HG03565 (cell line): ENCODE measurements at regions not wholly inside any gene's neighbourhood (a gene's known extent, or its start where the extent isn't known, plus 50 kb on each side); places are given as distances from the start of the nearest gene placed in this dataset.
"Not testable (repeated sequence)": the region's sequence is repeated elsewhere in the genome, so short reads cannot be mapped to it uniquely, and the experiment has no call there.

ENCODE experiments used
- ATAC-seq: cut with Tn5 transposase; IDR thresholded peaks from one replicate; pipeline ENCODE4 v1.9.1; 2021; ENCODE audit warnings: mild to moderate bottlenecking, moderate library complexity; ENCODE audit not compliant: unreplicated experiment

- no peak for ATAC-seq
These were observed 158.7 kb downstream of the MTHFS start for GRCh38 chr15:79738143-79738542.

GRCh38 chr15:79740561-79740960 is 156.3 kb downstream of the MTHFS start:
- ATAC-seq, result no peak

GRCh38 chr15:79743032-79743431 is 153.8 kb downstream of the MTHFS start:
- no peak for ATAC-seq

GRCh38 chr15:79744485-79744884 is 152.3 kb downstream of the MTHFS start:
- ATAC-seq, result not testable (repeated sequence)

- no peak for ATAC-seq
These were observed 140.4 kb downstream of the MTHFS start for GRCh38 chr15:79756365-79756764.

- ATAC-seq, result no peak
These were observed 131.7 kb downstream of the MTHFS start for GRCh38 chr15:79765081-79765480.

- no peak for ATAC-seq
These were observed 127.7 kb downstream of the MTHFS start for GRCh38 chr15:79769069-79769481.

- ATAC-seq, result no peak
These were observed 126.7 kb downstream of the MTHFS start for GRCh38 chr15:79769933-79770759.

- no peak for ATAC-seq
These were observed 123.7 kb downstream of the MTHFS start for GRCh38 chr15:79773128-79773527.

- ATAC-seq, result no peak
These were observed 121.0 kb downstream of the MTHFS start for GRCh38 chr15:79775821-79776220.

GRCh38 chr15:79777916-79778315 is 118.9 kb downstream of the MTHFS start:
- ATAC-seq, result no peak

GRCh38 chr15:79778378-79778990 is 118.3 kb downstream of the MTHFS start:
- ATAC-seq, result no peak

GRCh38 chr15:79779746-79780145 is 117.1 kb downstream of the MTHFS start:
- ATAC-seq, result no peak

GRCh38 chr15:79782307-79782706 is 114.5 kb downstream of the MTHFS start:
- not testable (repeated sequence) for ATAC-seq
